GM18507 (cell line): ENCODE measurements at regions not wholly inside any gene's neighbourhood (a gene's known extent, or its start where the extent isn't known, plus 50 kb on each side); places are given as distances from the start of the nearest gene placed in this dataset.
"Not testable (repeated sequence)": the region's sequence is repeated elsewhere in the genome, so short reads cannot be mapped to it uniquely, and the experiment has no call there.

ENCODE experiments used
- DNase-seq: peaks from one replicate; pipeline ENCODE4 v3.0.0; 2011; ENCODE audit warnings: low read depth; ENCODE audit not compliant: insufficient read length; ENCODE audit errors: extremely low spot score
- FAIRE-seq: peaks from 2 replicates; lab custom pipeline; 2011; peaks lifted over from hg19 to GRCh38; lab: Jason Lieb, UNC

DNA sequence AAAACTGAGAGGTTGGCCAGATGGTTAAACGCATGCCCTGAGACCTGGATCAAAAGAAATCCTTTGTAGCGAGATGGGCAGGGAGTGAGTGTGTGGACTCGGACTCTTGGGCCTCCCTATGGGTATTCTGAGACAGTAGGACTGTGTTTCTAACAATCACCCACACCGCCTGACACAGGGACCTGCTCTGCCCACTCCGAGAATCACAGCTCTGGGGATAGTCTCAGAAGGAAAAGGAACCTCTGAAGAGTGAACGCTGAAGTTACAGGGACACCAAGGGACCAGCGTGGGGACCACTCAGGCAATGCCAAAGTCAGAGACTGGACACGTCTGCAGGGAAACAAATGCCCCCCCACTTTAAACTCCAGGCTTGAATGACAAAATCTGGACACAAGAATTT is 242.1 kb upstream of the TCERG1L start:
- FAIRE-seq (no peak), DNase-seq (no peak)

- FAIRE-seq (no peak), DNase-seq (no peak)
Measured at GRCh38 chr10:131554821-131555220, 243.3 kb upstream of the TCERG1L start.

GRCh38 chr10:131555406-131555805 is 243.9 kb upstream of the TCERG1L start:
- no peak for FAIRE-seq
- DNase-seq, result no peak

DNA sequence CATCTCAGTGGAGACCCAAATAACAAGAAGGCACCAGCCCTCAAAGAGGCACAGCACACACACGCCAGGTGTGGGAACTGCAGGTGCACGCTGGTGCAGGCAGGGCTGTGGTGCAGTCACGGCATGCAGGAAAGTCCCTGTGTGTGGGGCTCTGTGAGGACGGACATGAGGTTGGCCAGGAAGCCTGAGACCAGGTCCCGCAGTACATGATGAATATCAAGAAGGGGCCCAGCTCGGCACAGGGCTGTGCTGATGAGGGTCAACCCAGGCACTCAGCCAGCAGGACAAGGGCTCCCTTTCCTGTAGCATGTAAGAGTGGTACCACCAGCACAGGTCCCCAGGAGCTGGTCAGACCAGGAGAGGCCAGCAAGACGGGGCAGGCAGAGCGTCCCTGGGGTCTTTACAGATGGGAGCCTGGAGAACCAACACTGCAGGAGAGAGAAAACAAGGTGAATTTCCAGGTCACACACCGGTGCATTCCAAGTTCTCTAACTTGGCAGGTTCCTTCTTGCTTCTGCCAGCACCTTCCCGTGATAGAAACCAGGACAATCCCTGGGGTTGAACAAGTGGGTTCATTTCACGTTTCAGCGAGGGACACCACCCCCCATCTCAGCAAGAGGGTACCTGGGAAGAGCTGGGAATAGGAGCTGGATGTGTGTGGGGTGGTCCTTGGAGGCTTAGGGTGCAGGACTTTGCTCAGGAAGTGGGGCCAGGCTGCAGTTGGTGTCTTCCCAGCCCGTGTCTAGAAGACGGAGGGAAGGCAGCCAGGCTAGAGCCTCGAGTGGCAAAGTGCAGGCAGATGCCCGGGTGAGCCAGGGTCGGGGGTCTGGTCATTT is 244.8 kb upstream of the TCERG1L start:
- DNase-seq (no peak), FAIRE-seq (no peak)

GRCh38 chr10:131556897-131557495 is 245.5 kb upstream of the TCERG1L start:
- DNase-seq (no peak), FAIRE-seq (no peak)

- FAIRE-seq, DNase-seq: not testable (repeated sequence)
Measured at GRCh38 chr10:131557956-131558355, 246.4 kb upstream of the TCERG1L start.

- FAIRE-seq (no peak), DNase-seq (no peak)
Measured at GRCh38 chr10:131559450-131559911, 248.0 kb upstream of the TCERG1L start.

DNA sequence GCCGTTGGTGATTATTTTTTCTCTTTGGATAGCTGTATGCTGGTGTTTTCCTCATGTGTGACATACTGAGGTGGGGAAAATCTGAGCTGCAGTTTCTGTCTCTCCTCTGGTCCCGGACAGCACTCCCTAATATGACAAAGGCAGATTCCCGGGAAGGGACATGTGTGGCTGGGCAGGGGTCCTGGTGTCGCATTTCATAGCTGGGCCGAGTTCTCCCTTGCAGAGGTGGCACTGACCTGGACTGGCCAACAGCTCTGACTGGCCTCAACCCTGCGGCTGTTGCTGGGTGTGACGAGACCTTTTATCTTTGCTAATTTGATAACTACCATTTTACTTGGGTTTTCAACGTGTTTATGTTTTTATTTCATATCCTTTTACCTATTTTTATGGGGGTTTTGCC is 248.6 kb upstream of the TCERG1L start:
- no peak for DNase-seq
- FAIRE-seq, result no peak

DNA sequence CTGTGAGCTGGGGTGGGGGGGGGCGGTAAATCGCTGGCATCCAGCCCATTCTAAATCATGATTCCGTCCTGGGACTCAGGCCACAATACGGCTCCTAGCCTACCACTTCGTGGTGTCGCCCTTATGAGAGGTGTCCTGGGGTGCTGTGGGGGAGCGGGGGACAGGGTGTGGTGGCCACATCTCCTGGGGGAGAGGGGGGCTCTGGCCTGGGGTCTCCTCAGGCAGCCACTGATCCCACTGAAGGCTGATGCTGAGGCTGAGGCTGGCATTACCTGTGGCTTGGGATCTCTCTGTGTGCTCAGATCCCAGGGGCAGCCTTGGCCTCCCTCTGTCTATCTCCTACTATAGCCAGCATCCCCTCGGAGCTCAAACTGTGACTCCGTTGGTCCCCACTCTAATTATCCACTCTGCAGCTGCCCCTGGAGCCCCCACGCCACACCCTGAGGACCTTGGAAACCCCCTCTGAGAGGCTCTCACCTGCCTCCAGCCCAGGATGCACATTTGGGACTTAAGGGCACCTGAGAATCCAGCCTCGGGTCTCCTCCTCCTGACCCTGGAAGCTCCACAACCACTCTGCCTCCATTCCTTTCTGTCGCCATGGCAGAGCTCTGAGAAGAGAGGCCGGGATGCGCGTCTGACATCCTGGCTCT is 249.3 kb upstream of the TCERG1L start:
- FAIRE-seq, result no peak
- DNase-seq, result no peak

- DNase-seq (no peak), FAIRE-seq (no peak)
Measured at GRCh38 chr10:131561897-131562296, 250.4 kb upstream of the TCERG1L start.

DNA sequence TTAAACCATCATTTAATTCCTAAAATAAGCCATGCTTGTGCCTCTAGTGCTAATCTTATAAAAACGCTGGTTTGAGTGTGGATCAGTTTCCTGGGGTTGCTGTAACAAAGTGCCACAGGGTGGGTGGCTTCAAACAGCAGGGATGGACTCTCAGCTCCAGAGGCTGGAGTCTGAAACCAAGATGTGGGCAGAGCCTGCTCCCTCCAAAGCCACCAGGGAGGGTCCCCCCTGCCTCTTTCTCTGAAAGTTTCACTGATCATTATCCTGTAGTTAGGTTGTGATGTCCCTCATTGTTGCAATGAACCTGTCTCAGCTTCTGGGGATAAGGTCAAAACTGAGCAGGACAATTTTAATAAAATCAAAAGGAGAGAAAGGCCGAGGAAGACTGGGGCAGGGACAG is 251.9 kb upstream of the TCERG1L start:
- FAIRE-seq, result no peak

GRCh38 chr10:131567279-131568162 is 256.0 kb upstream of the TCERG1L start:
- DNase-seq (no peak), FAIRE-seq (no peak)

More for the DNA sequence above, 251.9 kb upstream of the TCERG1L start:
- DNase-seq, result no peak

DNA sequence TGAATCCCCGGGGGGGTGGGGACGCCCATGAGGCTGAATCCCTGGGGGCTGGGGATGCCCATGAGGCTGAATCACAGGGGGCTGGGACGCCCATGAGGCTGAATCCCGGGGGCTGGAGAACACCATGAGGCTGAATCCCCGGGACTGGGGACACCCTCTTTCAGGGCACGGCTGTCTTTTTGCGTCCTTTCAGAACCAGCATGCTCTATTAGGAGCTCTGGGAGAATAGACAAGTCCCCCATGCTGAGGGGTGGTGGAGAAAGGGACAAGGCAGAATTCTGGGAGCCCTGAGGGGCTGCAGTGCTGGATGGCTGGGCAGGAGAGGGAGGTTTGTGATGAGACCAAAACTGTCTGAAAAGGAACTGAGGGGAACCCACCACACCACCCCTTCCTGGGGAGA is 257.3 kb upstream of the TCERG1L start:
- DNase-seq (no peak), FAIRE-seq (no peak)

DNA sequence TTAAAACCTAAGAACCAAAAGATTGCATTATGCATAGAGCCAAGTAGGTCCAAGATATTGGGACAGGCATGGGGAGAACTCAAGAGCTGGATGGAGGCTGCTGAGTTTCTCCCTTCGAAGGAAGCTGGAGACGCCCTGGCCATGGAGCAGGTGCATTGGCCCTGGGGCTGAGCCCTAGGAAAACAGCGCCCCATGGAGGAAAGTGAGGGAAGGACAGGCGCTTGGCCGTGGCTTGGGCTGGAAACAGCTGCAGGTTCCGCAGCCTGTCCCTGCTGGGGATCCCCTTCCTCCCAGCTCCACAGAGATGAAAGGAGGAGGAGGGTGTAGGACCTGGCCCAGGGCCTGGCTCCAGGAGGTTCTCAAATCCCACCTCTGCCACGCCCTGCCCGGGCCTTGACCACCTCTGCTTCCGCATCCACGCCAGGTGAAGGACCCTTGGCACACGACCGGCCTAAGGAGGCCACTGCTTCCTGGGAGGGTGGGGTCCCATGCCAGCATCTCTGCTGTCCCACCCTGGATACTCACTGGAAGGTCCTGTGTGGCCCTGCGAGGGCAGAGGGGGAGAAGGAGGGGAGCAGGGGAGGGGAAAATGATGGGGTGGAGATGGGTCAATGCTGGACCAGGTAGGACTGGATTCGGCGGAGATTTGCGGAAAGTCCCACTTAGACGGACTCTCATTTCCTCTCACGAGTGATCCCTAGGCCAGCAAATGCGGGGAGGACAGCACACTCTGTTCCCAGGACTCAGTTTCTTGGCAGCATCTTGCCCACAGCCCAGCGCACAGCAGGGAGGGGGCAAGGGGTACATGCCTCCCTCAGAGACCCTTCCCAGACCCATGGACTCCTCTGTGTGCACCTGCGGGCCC is 258.6 kb upstream of the TCERG1L start:
- FAIRE-seq, result no peak
- no peak for DNase-seq

DNA sequence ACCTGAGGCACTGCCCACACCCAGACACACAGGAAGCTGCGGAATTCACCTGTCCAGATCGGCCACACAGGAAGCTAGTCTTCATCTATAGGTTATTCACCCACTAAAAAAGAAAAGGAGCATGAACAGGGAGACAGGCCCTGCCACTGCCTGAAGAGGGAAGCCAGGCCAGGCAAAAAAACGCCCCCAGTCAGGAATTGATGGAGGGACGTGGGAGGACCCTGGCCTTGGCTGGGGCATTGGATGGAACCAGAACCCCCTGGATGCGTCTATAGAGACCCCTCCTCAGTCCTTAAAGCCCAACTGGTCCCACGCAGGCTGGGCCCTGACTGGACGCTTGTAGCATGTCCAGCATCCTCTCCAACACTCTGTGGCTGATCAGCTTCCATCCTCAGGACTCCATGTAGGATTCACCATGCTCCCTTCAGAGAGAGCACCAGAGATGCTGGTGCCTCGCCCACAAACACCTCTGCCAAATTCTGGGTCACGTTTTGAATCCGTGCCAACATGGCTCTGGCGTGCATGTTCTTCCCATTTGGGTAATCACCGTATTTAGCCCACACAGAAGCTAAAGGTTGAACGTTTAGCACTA is 259.3 kb upstream of the TCERG1L start:
- no peak for DNase-seq
- FAIRE-seq, result no peak

GRCh38 chr10:131571346-131571745 is 259.8 kb upstream of the TCERG1L start:
- FAIRE-seq, result no peak
- DNase-seq, result no peak

DNA sequence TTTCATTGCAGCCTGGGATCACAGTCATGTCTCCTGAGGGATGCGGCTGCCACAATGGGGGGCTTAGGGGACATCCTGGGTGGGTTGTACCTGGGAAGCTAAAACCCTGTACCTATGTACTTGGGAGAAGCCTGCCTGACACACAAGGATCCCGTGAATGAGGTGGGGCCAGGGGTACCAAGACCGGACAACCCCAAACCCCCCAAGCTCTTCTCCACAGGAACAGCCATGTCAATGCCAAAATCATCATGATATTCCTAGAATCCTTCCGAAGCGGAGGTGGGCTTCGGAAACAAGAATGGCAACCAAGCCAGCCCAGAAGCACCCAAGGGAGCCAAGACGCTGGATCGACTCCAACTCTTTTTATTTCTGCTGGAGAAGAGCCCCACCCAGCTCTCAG is 260.3 kb upstream of the TCERG1L start:
- no peak for FAIRE-seq

DNA sequence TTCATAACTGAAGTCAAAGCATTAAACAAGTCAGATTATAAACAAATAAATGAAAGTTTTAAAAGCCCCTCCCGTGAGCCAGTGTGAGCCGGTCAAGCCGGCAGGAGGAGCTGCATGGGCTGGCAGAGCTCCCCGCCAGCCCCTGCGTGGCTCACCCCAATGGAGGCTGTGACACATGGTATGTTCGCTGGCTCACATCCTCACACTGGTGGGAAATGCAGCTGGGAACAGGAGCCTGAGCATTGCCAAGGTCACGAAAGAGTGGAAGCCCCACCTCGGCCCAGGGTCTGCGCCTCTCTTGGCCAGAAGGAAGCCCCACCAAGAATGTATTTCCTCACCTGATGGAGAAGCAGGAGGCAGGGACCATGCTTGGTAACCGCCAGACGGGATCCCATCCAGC is 261.7 kb upstream of the TCERG1L start:
- DNase-seq (no peak), FAIRE-seq (no peak)

More for the DNA sequence above, 260.3 kb upstream of the TCERG1L start:
- no peak for DNase-seq
